Gastroesophageal sphincter (tissue), 4 donors: ENCODE measurements at regions not wholly inside any gene's neighbourhood (a gene's known extent, or its start where the extent isn't known, plus 50 kb on each side); places are given as distances from the start of the nearest gene placed in this dataset.

Source experiments
- ATAC-seq: fragments of 150-250 bp; one replicate; pipeline ENCODE4 v1.9.1; 2016; ENCODE audit warnings: mild to moderate bottlenecking, moderate library complexity
- H3K27ac ChIP-seq, 4 donors: fragments of 200-600 bp; sonication (generic) in 3 of 4; 1 replicate in 3 of 4; 2 replicates in 1 of 4; pipeline ENCODE4 v1.5.1; 2016 to 2019
- H3K27me3 ChIP-seq: fragments of 200-600 bp; sonication (generic); one replicate; pipeline ENCODE4 v1.5.1; 2019
- H3K36me3 ChIP-seq, 2 donors: fragments of 200-600 bp; sonication (generic); one replicate each; pipeline ENCODE4 v1.5.1; 2019; ENCODE audit warnings: control low read depth in 1 of 2
- H3K4me1 ChIP-seq, 3 donors: fragments of 200-600 bp; sonication (generic); 1 replicate in 2 of 3; 2 replicates in 1 of 3; pipeline ENCODE4 v1.5.1; 2016 to 2019; ENCODE audit warnings: control low read depth in 2 of 3
- H3K4me3 ChIP-seq, 2 donors: fragments of 200-600 bp; sonication (generic); one replicate each; pipeline ENCODE4 v1.5.1; 2019; ENCODE audit warnings: mild to moderate bottlenecking in 1 of 2, moderate library complexity in 1 of 2
- H3K9me3 ChIP-seq, 3 donors: fragments of 200-600 bp; sonication (generic); one replicate each; pipeline ENCODE4 v1.5.1; 2017 to 2019; ENCODE audit warnings: control low read depth in 2 of 3
- CTCF ChIP-seq, 4 experiments: fragments of 200-600 bp in 2 of 4; fragments of 450-650 bp in 2 of 4; sonication (generic) in 1 of 4; IDR thresholded peaks; one replicate each; pipeline ENCODE4 v1.5.1; 2017 to 2019; ENCODE audit warnings: antibody characterized with exemption in 4 of 4, mild to moderate bottlenecking in 2 of 4, moderate library complexity in 2 of 4
- EP300 ChIP-seq: sonication (generic); formaldehyde crosslinking; IDR thresholded peaks from one replicate; pipeline ENCODE4 v1.6.1; 2017; ENCODE audit warnings: antibody characterized with exemption, mild to moderate bottlenecking
- POLR2A ChIP-seq, 2 donors: fragments of 450-650 bp; IDR thresholded peaks; one replicate each; pipeline ENCODE4 v1.6.1; 2017; ENCODE audit warnings: antibody characterized with exemption in 2 of 2, mild to moderate bottlenecking in 2 of 2, moderate library complexity in 1 of 2
- POLR2AphosphoS5 ChIP-seq: sonication (generic); formaldehyde crosslinking; IDR thresholded peaks from one replicate; pipeline ENCODE4 v1.6.1; 2017; ENCODE audit warnings: antibody characterized with exemption
- WGBS, 2 donors: methylation state at CpG; one replicate each; pipeline ENCODE4 v1.1.5; 2018; ENCODE audit warnings: low coverage in 1 of 2; 5-methylcytosine and 5-hydroxymethylcytosine counted together

- ATAC-seq = no peak
- no peak overlapping the region for H3K4me3 ChIP-seq
- TF ChIP-seq POLR2AphosphoS5 (no peak), EP300 (no peak), POLR2A (IDR thresholded peaks at IDR 0.05) (no peak), CTCF (IDR thresholded peaks at IDR 0.05) (no peak)
- WGBS, 2 donors = 25 to 34% methylated on average over 1 to 2 of the region's 2 CpGs
- H3K9me3 ChIP-seq = no peaks in the 10 kb centered on the region
- H3K36me3 ChIP-seq = no peaks in the 10 kb centered on the region
- peak overlapping the region in 1 of 4 donors; percentile 36 for H3K27ac ChIP-seq
- H3K27me3 ChIP-seq = no peaks in the 10 kb centered on the region
- H3K4me1 ChIP-seq = peaks cover 0 to 14% (median 0%) of the 10 kb centered on the region in 3 donors
These were observed 154.7 kb downstream of the SLC38A4 start for GRCh38 chr12:46671102-46671501.

- Histone ChIP-seq H3K27ac (peak overlapping the region in 1 of 4 donors; percentile 36), H3K9me3 (no peaks in the 10 kb centered on the region), H3K27me3 (no peaks in the 10 kb centered on the region), H3K4me1 (peaks cover 0 to 9% (median 0%) of the 10 kb centered on the region in 3 donors), H3K4me3 (no peak overlapping the region), H3K36me3 (no peaks in the 10 kb centered on the region)
- no peak for TF ChIP-seq EP300
- no peak for TF ChIP-seq POLR2A (IDR thresholded peaks at IDR 0.05)
- TF ChIP-seq CTCF (IDR thresholded peaks at IDR 0.05) = no peak
- no peak for TF ChIP-seq POLR2AphosphoS5
- 100% methylated on average over 1 of the region's 1 CpG for WGBS, 2 donors
- ATAC-seq = no peak
These were observed 155.2 kb downstream of the SLC38A4 start for GRCh38 chr12:46670636-46671035.

- TF ChIP-seq POLR2A (IDR thresholded peaks at IDR 0.05) (no peak), CTCF (IDR thresholded peaks at IDR 0.05) (no peak), POLR2AphosphoS5 (no peak), EP300 (no peak)
- H3K9me3 ChIP-seq = no peaks in the 10 kb centered on the region
- H3K36me3 ChIP-seq = no peaks in the 10 kb centered on the region
- no peak for ATAC-seq
- no peak overlapping the region for H3K4me3 ChIP-seq
- no peak overlapping the region for H3K27ac ChIP-seq
- 44 to 47% methylated on average over 2 of the region's 2 CpGs for WGBS, 2 donors
- no peaks in the 10 kb centered on the region for H3K27me3 ChIP-seq
- peaks cover 0 to 9% (median 0%) of the 10 kb centered on the region in 3 donors for H3K4me1 ChIP-seq
These were observed 156.1 kb downstream of the SLC38A4 start for GRCh38 chr12:46669720-46670119.

GRCh38 chr12:46667551-46667950 lies 158.2 kb downstream of the SLC38A4 start:
- Histone ChIP-seq H3K27me3 (no peaks in the 10 kb centered on the region), H3K4me1 (peaks cover 0 to 9% (median 0%) of the 10 kb centered on the region in 3 donors), H3K36me3 (no peaks in the 10 kb centered on the region), H3K27ac (no peak overlapping the region), H3K4me3 (no peak overlapping the region), H3K9me3 (no peaks in the 10 kb centered on the region)
- TF ChIP-seq EP300 (no peak), CTCF (IDR thresholded peaks at IDR 0.05) (no peak), POLR2A (IDR thresholded peaks at IDR 0.05) (no peak), POLR2AphosphoS5 (no peak)
- ATAC-seq = no peak

- WGBS, 2 donors = 27 to 40% methylated on average over 3 of the region's 3 CpGs
- Histone ChIP-seq H3K4me3 (no peak overlapping the region), H3K9me3 (no peaks in the 10 kb centered on the region), H3K27ac (no peak overlapping the region), H3K27me3 (no peaks in the 10 kb centered on the region), H3K4me1 (peaks cover 11 to 18% (median 12%) of the 10 kb centered on the region in 3 donors), H3K36me3 (no peaks in the 10 kb centered on the region)
- no peak for ATAC-seq
- TF ChIP-seq CTCF (IDR thresholded peaks at IDR 0.05) (no peak), POLR2AphosphoS5 (no peak), POLR2A (IDR thresholded peaks at IDR 0.05) (no peak), EP300 (no peak)
These were observed 161.0 kb downstream of the SLC38A4 start for GRCh38 chr12:46664761-46665287.
